GM18517 (cell line): ENCODE measurements at regions not wholly inside any gene's neighbourhood (a gene's known extent, or its start where the extent isn't known, plus 50 kb on each side); places are given as distances from the start of the nearest gene placed in this dataset.

Experiments
- ATAC-seq: cut with Tn5 transposase; IDR thresholded peaks from one replicate; pipeline ENCODE4 v1.9.1; 2021; ENCODE audit warnings: mild to moderate bottlenecking, moderate library complexity; ENCODE audit not compliant: unreplicated experiment

- ATAC-seq = no peak
Observed at GRCh38 chr7:33841031-33841430, 64.3 kb upstream of the BMPER start.

GRCh38 chr7:33841705-33842129 is 63.6 kb upstream of the BMPER start:
- no peak for ATAC-seq

GRCh38 chr7:33842150-33842549 is 63.2 kb upstream of the BMPER start:
- ATAC-seq = no peak

GRCh38 chr7:33845991-33846509 is 59.3 kb upstream of the BMPER start:
- ATAC-seq = no peak

GRCh38 chr7:33849004-33849403 is 56.3 kb upstream of the BMPER start:
- ATAC-seq = no peak

GRCh38 chr7:33849971-33850559 is 55.3 kb upstream of the BMPER start:
- ATAC-seq = no peak

- ATAC-seq = no peak
Observed at GRCh38 chr7:33850768-33851167, 54.6 kb upstream of the BMPER start.

GRCh38 chr7:33852838-33853237 is 52.5 kb upstream of the BMPER start:
- ATAC-seq = no peak

- ATAC-seq = no peak
Observed at GRCh38 chr7:33853361-33854062, 51.8 kb upstream of the BMPER start.

- ATAC-seq = no peak
Observed at GRCh38 chr7:33854178-33854577, 51.2 kb upstream of the BMPER start.

- no peak for ATAC-seq
Observed at GRCh38 chr7:33854801-33855350, 50.5 kb upstream of the BMPER start.
